ENCODE measurements at regions not wholly inside any gene's neighbourhood (a gene's known extent, or its start where the extent isn't known, plus 50 kb on each side); places are given as distances from the start of the nearest gene placed in this dataset.

DNA sequence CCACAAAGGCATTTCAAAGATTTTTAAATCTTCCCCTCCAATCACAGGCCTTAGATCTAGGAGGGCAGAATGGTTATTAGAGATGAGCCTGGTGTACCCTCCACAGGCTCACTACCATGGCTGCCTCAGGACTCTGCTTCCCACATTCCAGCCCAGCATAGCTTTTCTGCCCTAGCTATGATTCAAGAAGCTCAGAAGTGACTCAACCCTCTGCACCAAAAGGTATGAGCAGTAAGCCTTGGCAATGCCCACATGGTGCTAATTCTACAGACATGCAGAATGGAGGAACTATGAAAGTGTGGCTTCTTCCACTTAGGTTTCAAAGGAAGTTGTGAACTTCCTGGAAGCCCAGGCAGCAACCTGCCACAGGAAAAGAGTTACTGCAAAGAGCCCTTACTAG, 786.2 kb downstream of the SLITRK6 start:
- H3K4me3 Mint-ChIP-seq, result no peak overlapping the region
- no peaks in the 10 kb centered on the region for H3K36me3 Mint-ChIP-seq (ENCODE audit: insufficient read depth)
- no peaks in the 10 kb centered on the region for H3K27me3 Mint-ChIP-seq (ENCODE audit: low read depth)
- DNase-seq, result no peak
- no peak for ATAC-seq
- peaks cover 19% of the 10 kb centered on the region for H3K9me3 Mint-ChIP-seq
- no peaks in the 10 kb centered on the region for H3K4me1 Mint-ChIP-seq (ENCODE audit: low read depth)

DNA sequence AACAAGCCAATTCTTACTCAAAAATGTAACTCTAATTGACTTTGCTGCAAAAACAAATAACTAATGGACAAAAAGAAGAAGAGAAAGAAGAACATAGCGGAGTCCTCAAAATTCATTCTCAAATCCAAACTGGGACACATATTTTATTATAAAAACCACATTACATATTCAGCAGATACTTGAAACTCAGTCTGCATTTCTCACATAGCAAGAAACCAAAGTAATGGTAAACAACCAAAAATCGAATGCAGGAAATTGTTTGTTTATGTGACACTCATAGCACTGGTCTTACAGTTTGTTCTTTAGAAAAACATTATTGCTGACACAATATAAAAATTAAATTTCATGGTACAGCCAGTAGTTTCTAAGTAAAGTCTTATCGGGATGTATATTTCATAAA, 789.8 kb downstream of the SLITRK6 start:
- ATAC-seq, result no peak
- Mint-ChIP-seq H3K4me1 (ENCODE audit: low read depth) (no peaks in the 10 kb centered on the region), H3K9me3 (peaks cover 20% of the 10 kb centered on the region), H3K27me3 (ENCODE audit: low read depth) (no peaks in the 10 kb centered on the region), H3K4me3 (no peak overlapping the region), H3K36me3 (ENCODE audit: insufficient read depth) (no peaks in the 10 kb centered on the region)
- DNase-seq, result no peak

GRCh38 chr13:84999252-84999651, 800.0 kb downstream of the SLITRK6 start:
- H3K4me1 Mint-ChIP-seq (ENCODE audit: low read depth), result no peaks in the 10 kb centered on the region
- DNase-seq, result no peak
- no peaks in the 10 kb centered on the region for H3K36me3 Mint-ChIP-seq (ENCODE audit: insufficient read depth)
- no peaks in the 10 kb centered on the region for H3K27me3 Mint-ChIP-seq (ENCODE audit: low read depth)
- peaks cover 9% of the 10 kb centered on the region for H3K9me3 Mint-ChIP-seq
- no peak overlapping the region for H3K4me3 Mint-ChIP-seq
- ATAC-seq, result no peak

DNA sequence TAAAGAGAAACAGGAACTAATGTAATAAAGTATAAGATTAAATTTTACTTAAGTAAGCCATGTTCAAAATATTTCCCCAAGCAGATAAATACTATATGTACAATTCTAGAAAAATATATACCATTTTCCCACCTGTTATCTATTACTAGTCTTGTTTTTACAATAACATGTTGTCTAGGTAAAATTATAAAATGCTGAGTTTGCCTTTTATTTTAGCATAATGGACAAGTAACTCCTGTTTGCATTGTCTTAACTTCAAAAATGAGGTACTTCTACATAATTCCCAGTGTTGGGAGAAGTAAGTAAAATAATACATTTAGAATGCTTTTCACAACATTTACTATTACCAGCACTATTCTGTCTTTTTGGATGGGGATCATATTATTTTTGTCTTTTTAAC, 800.5 kb downstream of the SLITRK6 start:
- no peak for DNase-seq
- H3K4me3 Mint-ChIP-seq, result no peak overlapping the region
- no peaks in the 10 kb centered on the region for H3K4me1 Mint-ChIP-seq (ENCODE audit: low read depth)
- no peak for ATAC-seq
- H3K36me3 Mint-ChIP-seq (ENCODE audit: insufficient read depth), result no peaks in the 10 kb centered on the region
- H3K9me3 Mint-ChIP-seq, result peaks cover 9% of the 10 kb centered on the region
- H3K27me3 Mint-ChIP-seq (ENCODE audit: low read depth), result no peaks in the 10 kb centered on the region

- DNase-seq, result no peak
- no peak for ATAC-seq
- H3K36me3 Mint-ChIP-seq (ENCODE audit: insufficient read depth), result no peaks in the 10 kb centered on the region
Observed at GRCh38 chr13:84997858-84998257, 801.4 kb downstream of the SLITRK6 start.

GRCh38 chr13:84994582-84994981, 804.6 kb downstream of the SLITRK6 start:
- ATAC-seq (no peak), DNase-seq (no peak)
- Mint-ChIP-seq H3K9me3 (peaks cover 12% of the 10 kb centered on the region), H3K4me3 (no peak overlapping the region), H3K4me1 (ENCODE audit: low read depth) (no peaks in the 10 kb centered on the region), H3K27me3 (ENCODE audit: low read depth) (no peaks in the 10 kb centered on the region), H3K36me3 (ENCODE audit: insufficient read depth) (no peaks in the 10 kb centered on the region)

More at GRCh38 chr13:84997858-84998257, 801.4 kb downstream of the SLITRK6 start:
- no peak overlapping the region for H3K4me3 Mint-ChIP-seq
- H3K27me3 Mint-ChIP-seq (ENCODE audit: low read depth), result no peaks in the 10 kb centered on the region
- H3K9me3 Mint-ChIP-seq, result peaks cover 9% of the 10 kb centered on the region
- H3K4me1 Mint-ChIP-seq (ENCODE audit: low read depth), result no peaks in the 10 kb centered on the region

DNA sequence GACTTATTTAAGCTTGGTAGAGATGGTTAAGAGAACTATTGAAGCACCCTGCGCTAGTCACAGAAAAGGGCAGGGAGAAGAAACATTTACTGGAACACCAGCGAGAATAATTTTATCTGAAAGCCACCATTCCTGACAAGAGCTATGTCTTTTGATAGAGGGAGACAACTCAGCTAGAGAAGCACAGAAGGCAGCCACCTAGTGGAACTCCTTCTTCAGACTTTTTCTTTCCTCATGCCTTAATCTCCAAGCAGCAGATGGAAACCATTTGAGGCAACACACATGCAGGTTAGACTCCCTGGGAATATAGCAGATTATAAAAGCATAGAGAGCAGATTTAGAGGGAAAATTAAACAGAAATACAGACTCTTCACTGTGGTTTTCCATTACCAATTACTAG, 813.4 kb downstream of the SLITRK6 start:
- Mint-ChIP-seq H3K36me3 (ENCODE audit: insufficient read depth) (no peaks in the 10 kb centered on the region), H3K27me3 (ENCODE audit: low read depth) (no peaks in the 10 kb centered on the region), H3K9me3 (peaks cover 7% of the 10 kb centered on the region), H3K4me3 (no peak overlapping the region), H3K4me1 (ENCODE audit: low read depth) (no peaks in the 10 kb centered on the region)
- ATAC-seq (no peak), DNase-seq (no peak)

DNA sequence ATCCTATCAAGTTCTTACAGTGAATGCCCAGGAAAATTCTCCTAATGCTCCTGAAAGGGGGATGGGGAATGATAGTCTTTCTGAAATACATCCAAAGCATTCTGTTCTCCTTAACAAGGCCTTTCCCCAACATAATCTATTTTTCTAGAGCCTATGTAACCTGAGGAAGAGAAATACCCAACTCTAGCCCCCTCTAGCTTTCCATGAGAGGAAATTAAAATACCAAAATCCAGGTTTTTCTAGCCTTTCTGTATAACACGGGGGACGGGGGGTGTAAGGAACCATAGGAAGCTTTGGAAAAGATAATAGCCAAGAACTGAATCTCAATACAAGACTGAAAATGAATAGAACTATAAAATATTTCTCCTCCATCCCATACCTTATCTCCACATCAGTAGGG, 815.9 kb downstream of the SLITRK6 start:
- Mint-ChIP-seq H3K27me3 (ENCODE audit: low read depth) (no peaks in the 10 kb centered on the region), H3K9me3 (peaks cover 5% of the 10 kb centered on the region), H3K4me3 (no peak overlapping the region), H3K36me3 (ENCODE audit: insufficient read depth) (no peaks in the 10 kb centered on the region), H3K4me1 (ENCODE audit: low read depth) (no peaks in the 10 kb centered on the region)
- no peak for ATAC-seq
- no peak for DNase-seq

DNA sequence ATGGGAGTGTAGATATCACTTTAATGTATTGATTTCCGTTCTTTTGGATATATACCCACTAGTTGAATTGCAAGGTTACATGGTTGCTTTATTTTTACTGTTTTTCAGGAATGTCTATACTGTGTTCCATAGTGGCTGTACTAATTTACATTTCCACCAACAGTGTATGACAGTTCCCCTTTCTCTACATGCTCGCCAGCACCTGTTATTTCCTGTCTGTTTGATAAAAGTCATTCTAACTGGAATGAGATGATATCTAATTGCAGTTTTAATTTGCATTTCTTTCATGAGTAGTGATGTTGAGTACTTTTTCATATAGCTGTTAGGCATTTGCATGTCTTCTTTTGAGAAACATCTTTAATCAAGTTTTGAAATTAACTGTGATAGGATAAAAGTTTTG, 818.6 kb downstream of the SLITRK6 start:
- H3K4me3 Mint-ChIP-seq, result no peak overlapping the region
- H3K4me1 Mint-ChIP-seq (ENCODE audit: low read depth), result no peaks in the 10 kb centered on the region
- ATAC-seq (no peak), DNase-seq (no peak)
- H3K36me3 Mint-ChIP-seq (ENCODE audit: insufficient read depth), result no peaks in the 10 kb centered on the region
- peaks cover 5% of the 10 kb centered on the region for H3K9me3 Mint-ChIP-seq
- H3K27me3 Mint-ChIP-seq (ENCODE audit: low read depth), result no peaks in the 10 kb centered on the region

- Mint-ChIP-seq H3K4me1 (ENCODE audit: low read depth) (no peaks in the 10 kb centered on the region), H3K4me3 (no peak overlapping the region), H3K27me3 (ENCODE audit: low read depth) (no peaks in the 10 kb centered on the region), H3K9me3 (no peaks in the 10 kb centered on the region), H3K36me3 (ENCODE audit: insufficient read depth) (no peaks in the 10 kb centered on the region)
- DNase-seq, result no peak
- ATAC-seq, result no peak
Observed at GRCh38 chr13:84978851-84979250, 820.4 kb downstream of the SLITRK6 start.

GRCh38 chr13:84973661-84974060, 825.6 kb downstream of the SLITRK6 start:
- H3K9me3 Mint-ChIP-seq, result peaks cover 3% of the 10 kb centered on the region
- H3K4me3 Mint-ChIP-seq, result no peak overlapping the region
- no peaks in the 10 kb centered on the region for H3K27me3 Mint-ChIP-seq (ENCODE audit: low read depth)

DNA sequence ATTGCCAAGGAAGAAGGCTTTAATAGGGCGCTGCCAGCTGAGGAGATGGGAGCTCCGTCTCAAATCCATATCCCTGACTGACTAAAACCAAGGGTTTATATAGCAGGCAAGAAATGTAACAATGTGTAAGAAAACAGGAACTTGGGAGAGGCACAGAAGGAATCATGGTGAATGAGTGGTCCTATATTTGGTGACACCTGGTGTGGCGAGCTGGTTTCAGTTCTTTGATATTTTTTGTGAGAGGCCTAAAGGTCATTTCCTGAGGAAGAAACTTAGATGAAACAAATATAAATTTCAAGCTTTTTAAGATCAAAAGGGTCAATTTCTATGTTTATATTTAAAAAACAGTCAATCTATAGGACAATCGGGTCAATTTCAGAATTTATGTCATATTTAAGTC, 826.3 kb downstream of the SLITRK6 start:
- H3K36me3 Mint-ChIP-seq (ENCODE audit: insufficient read depth), result no peaks in the 10 kb centered on the region
- no peak for ATAC-seq
- H3K9me3 Mint-ChIP-seq, result peaks cover 3% of the 10 kb centered on the region
- no peaks in the 10 kb centered on the region for H3K4me1 Mint-ChIP-seq (ENCODE audit: low read depth)
- no peak for DNase-seq
- no peaks in the 10 kb centered on the region for H3K27me3 Mint-ChIP-seq (ENCODE audit: low read depth)
- no peak overlapping the region for H3K4me3 Mint-ChIP-seq

More at GRCh38 chr13:84973661-84974060, 825.6 kb downstream of the SLITRK6 start:
- DNase-seq (no peak), ATAC-seq (no peak)
- Mint-ChIP-seq H3K4me1 (ENCODE audit: low read depth) (no peaks in the 10 kb centered on the region), H3K36me3 (ENCODE audit: insufficient read depth) (no peaks in the 10 kb centered on the region)

DNA sequence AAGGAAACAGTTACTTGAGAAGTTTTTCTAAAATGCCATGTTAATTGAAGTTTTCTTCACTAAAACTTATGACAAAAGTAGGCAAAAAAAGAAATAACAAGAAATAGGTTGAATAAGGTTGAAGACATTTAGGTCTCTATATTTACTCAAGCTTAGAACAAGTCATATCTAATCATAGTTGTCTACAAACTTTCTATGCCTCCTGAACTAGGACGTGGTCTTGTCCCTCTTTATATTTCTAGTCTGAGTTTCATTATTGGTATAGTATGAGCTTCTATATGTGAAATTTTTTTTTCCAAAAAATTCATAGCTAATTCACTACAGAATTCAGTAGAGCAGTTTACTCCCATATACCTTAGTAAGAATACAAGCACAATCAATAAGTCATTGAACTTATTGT, 836.4 kb downstream of the SLITRK6 start:
- H3K4me3 Mint-ChIP-seq, result no peak overlapping the region
- no peaks in the 10 kb centered on the region for H3K4me1 Mint-ChIP-seq (ENCODE audit: low read depth)
- H3K36me3 Mint-ChIP-seq (ENCODE audit: insufficient read depth), result no peaks in the 10 kb centered on the region
- ATAC-seq, result no peak
- H3K27me3 Mint-ChIP-seq (ENCODE audit: low read depth), result no peaks in the 10 kb centered on the region
- H3K9me3 Mint-ChIP-seq, result peaks cover 9% of the 10 kb centered on the region
- DNase-seq, result no peak

- ATAC-seq (peak in 1 of 2 donors; percentile 27), DNase-seq (no peak)
- Mint-ChIP-seq H3K4me3 (no peak overlapping the region), H3K36me3 (ENCODE audit: insufficient read depth) (no peaks in the 10 kb centered on the region), H3K4me1 (ENCODE audit: low read depth) (no peaks in the 10 kb centered on the region), H3K27me3 (ENCODE audit: low read depth) (no peaks in the 10 kb centered on the region), H3K9me3 (peaks cover 9% of the 10 kb centered on the region)
Observed at GRCh38 chr13:84962141-84962750, 837.0 kb downstream of the SLITRK6 start.

- Mint-ChIP-seq H3K9me3 (peaks cover 9% of the 10 kb centered on the region), H3K4me3 (no peak overlapping the region), H3K27me3 (ENCODE audit: low read depth) (no peaks in the 10 kb centered on the region), H3K4me1 (ENCODE audit: low read depth) (no peaks in the 10 kb centered on the region), H3K36me3 (ENCODE audit: insufficient read depth) (no peaks in the 10 kb centered on the region)
- no peak for ATAC-seq
- no peak for DNase-seq
Observed at GRCh38 chr13:84961023-84961422, 838.2 kb downstream of the SLITRK6 start.

DNA sequence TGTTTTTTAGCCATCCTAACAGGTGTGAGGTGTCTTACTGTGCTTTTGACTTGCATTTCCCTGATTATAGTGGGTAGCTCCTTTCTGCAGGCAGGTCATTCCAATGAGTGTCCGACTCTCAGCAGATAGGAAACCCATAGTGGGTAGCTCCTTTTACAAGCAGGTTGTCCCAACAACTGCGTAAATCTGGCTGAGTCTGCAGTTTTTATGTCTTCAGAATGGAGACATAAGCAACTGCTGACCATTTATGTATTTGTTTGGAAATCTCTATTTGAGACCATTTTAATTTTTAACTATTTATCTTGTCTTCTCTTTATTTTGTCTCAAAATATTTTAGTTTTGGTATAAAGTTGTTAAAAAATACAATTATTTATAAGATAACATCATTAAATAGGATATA, 839.4 kb downstream of the SLITRK6 start:
- Mint-ChIP-seq H3K4me3 (no peak overlapping the region), H3K36me3 (ENCODE audit: insufficient read depth) (no peaks in the 10 kb centered on the region), H3K4me1 (ENCODE audit: low read depth) (no peaks in the 10 kb centered on the region), H3K27me3 (ENCODE audit: low read depth) (no peaks in the 10 kb centered on the region), H3K9me3 (peaks cover 6% of the 10 kb centered on the region)
- ATAC-seq, result no peak
- no peak for DNase-seq

All from activated T-cell treated with anti-CD3 and anti-CD28 coated beads, Interleukin-2, amount 50 U/mL, for 4 hours (primary cell).